Testis (tissue), 2 donors: ENCODE measurements at regions not wholly inside any gene's neighbourhood (a gene's known extent, or its start where the extent isn't known, plus 50 kb on each side); places are given as distances from the start of the nearest gene placed in this dataset.

Experiments
- DNase-seq: peaks from one replicate; pipeline ENCODE4 v3.0.0-alpha.2; 2019
- H3K27ac ChIP-seq, 2 donors: fragments of 200-600 bp; sonication (generic); one replicate each; pipeline ENCODE4 v1.5.1; 2019
- H3K27me3 ChIP-seq: fragments of 200-600 bp; sonication (generic); one replicate; pipeline ENCODE4 v1.5.1; 2019
- H3K36me3 ChIP-seq: fragments of 200-600 bp; sonication (generic); one replicate; pipeline ENCODE4 v1.5.1; 2017; ENCODE audit warnings: low read depth; ENCODE audit errors: missing control alignments
- H3K4me1 ChIP-seq: fragments of 200-600 bp; sonication (generic); one replicate; pipeline ENCODE4 v1.5.1; 2019
- H3K4me3 ChIP-seq, 2 donors: fragments of 200-600 bp; sonication (generic); one replicate each; pipeline ENCODE4 v1.5.1; 2017 to 2019
- H3K9me3 ChIP-seq: fragments of 200-600 bp; sonication (generic); one replicate; pipeline ENCODE4 v1.5.1; 2017
- POLR2A ChIP-seq: fragments of 450-650 bp; IDR thresholded peaks from one replicate; pipeline ENCODE4 v1.6.1; 2017; ENCODE audit warnings: antibody characterized with exemption, mild to moderate bottlenecking, moderate library complexity
- WGBS, 2 donors: methylation state at CpG; one replicate each; pipeline ENCODE4 v1.1.5; 2018; 5-methylcytosine and 5-hydroxymethylcytosine counted together
- intact Hi-C: fragments of 100-400 bp; cut with DNase I; formaldehyde crosslinking; loops from one replicate; pipeline ENCODE4 v1.15.1; 2023; ENCODE audit warnings: low total_unique reads
- TF ChIP-seq, protein P1 (sequence below), 3 experiments: fragments of 450-650 bp in 2 of 3; fragments of 200-600 bp in 1 of 3; sonication (generic) in 1 of 3; IDR thresholded peaks; one replicate each; pipeline ENCODE4 v1.5.1; 2016 to 2019; ENCODE audit warnings: antibody characterized with exemption in 3 of 3, mild to moderate bottlenecking in 2 of 3, moderate library complexity in 1 of 3

DNA sequence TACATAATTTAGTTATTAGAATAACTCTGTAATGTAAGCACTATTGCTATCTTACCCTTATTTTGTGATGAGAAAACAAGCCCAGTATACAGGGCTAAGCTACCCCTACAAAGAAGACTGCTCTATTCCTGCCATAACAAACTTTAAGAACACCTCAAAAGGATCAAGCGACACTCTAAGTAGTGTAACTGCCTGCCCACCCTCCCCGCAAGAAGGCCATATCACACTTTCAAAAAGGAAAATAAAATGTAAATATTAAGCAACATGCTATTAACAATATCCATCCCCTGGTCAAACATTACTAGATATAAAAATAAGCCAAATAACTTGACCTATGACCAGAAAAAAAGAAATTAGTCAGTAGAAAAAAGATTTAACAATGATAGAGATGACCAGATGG lies 741.7 kb upstream of the CNTNAP5 start:
- Histone ChIP-seq H3K4me3 (no peak overlapping the region), H3K36me3 (no peaks in the 10 kb centered on the region), H3K9me3 (no peaks in the 10 kb centered on the region), H3K27me3 (no peaks in the 10 kb centered on the region), H3K4me1 (no peaks in the 10 kb centered on the region), H3K27ac (no peak overlapping the region)
- WGBS, 2 donors: 89 to 95% methylated on average over 2 of the region's 2 CpGs
- intact Hi-C loops: no loop called here
- TF ChIP-seq POLR2A: no peak
- TF ChIP-seq, protein P1, sequence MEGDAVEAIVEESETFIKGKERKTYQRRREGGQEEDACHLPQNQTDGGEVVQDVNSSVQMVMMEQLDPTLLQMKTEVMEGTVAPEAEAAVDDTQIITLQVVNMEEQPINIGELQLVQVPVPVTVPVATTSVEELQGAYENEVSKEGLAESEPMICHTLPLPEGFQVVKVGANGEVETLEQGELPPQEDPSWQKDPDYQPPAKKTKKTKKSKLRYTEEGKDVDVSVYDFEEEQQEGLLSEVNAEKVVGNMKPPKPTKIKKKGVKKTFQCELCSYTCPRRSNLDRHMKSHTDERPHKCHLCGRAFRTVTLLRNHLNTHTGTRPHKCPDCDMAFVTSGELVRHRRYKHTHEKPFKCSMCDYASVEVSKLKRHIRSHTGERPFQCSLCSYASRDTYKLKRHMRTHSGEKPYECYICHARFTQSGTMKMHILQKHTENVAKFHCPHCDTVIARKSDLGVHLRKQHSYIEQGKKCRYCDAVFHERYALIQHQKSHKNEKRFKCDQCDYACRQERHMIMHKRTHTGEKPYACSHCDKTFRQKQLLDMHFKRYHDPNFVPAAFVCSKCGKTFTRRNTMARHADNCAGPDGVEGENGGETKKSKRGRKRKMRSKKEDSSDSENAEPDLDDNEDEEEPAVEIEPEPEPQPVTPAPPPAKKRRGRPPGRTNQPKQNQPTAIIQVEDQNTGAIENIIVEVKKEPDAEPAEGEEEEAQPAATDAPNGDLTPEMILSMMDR (IDR thresholded peaks at IDR 0.05): no peak
- no peak for DNase-seq

DNA sequence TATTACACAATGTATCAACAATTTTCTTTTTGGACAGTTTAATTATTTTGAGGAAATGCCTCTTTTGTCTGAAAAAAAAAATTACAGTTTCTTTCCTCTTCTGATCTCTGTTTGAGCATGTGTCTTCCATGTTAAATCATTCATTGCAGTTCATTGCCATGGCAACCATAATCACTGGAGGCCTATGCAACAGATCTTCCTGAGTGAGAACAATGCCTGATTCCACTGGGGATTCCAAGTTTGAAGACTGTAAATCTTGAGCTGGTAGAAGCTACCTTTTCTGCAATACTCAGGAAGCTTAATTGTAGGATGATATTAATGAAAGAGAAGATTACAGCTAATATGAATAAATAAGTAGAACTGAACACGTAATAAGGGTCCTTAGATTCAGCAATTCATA lies 721.4 kb upstream of the CNTNAP5 start:
- H3K4me1 ChIP-seq: no peaks in the 10 kb centered on the region
- H3K4me3 ChIP-seq: no peak overlapping the region
- no peak for DNase-seq
- H3K36me3 ChIP-seq: no peaks in the 10 kb centered on the region
- no peaks in the 10 kb centered on the region for H3K27me3 ChIP-seq
- WGBS, 2 donors: 81 to 86% methylated on average over 1 of the region's 1 CpG
- intact Hi-C loops: no loop called here
- no peak for TF ChIP-seq POLR2A
- TF ChIP-seq, protein P1 (IDR thresholded peaks at IDR 0.05): no peak
- no peak overlapping the region for H3K27ac ChIP-seq
- H3K9me3 ChIP-seq: no peaks in the 10 kb centered on the region
